ENCODE measurements at regions not wholly inside any gene's neighbourhood (a gene's known extent, or its start where the extent isn't known, plus 50 kb on each side); places are given as distances from the start of the nearest gene placed in this dataset.
A peak's percentile ranks its signal among the peaks of the same experiment; 100 is the strongest.
"Not testable (repeated sequence)": the region's sequence is repeated elsewhere in the genome, so short reads cannot be mapped to it uniquely, and the experiment has no call there.

DNA sequence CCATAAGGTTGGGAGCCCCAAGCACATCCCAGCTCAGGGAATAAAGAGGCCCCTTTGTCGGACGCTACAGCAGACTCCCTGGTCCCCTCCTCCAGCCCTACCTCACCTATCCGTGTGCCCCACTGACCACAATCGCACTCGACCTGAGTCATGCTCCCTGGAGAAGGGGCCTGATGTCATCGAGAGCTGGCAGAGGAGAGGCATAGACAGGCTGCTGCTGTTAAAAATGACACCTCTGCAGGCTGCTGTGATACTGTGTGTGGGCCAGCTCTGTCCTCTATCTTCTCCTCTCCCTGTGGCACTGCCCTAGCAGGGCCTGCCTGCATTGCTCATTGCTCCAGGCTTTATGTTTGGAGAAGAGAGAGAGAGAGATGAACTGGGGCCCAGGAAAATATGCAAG is 123.4 kb upstream of the SYT13 start:
- DNase-seq (ENCODE audit: low read depth) = no peak

GRCh38 chr11:45407226-45407625 is 121.1 kb upstream of the SYT13 start:
- DNase-seq (ENCODE audit: low read depth) = no peak

GRCh38 chr11:45405916-45406670 is 120.0 kb upstream of the SYT13 start:
- peak; percentile 10 for DNase-seq (ENCODE audit: low read depth)

DNA sequence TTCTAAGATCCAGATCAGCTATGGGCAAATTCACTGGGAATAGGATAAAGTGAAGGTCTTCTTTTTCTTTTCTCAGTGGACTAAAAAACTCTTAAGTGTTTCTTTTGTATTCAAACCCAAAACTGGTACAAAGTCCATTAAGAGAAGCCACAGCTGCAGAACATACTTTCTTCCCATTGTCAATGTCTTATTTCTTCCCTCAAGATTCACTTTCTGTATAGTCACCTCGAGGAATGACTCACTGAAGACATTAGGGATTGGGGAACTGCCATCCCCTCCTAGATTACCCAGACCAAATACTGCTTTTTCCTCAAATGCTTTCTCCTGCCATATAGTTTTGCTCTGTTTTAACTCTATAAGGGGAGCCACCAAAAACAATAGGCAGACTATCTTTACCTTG is 117.4 kb upstream of the SYT13 start:
- DNase-seq (ENCODE audit: low read depth) = peak; percentile 32

DNA sequence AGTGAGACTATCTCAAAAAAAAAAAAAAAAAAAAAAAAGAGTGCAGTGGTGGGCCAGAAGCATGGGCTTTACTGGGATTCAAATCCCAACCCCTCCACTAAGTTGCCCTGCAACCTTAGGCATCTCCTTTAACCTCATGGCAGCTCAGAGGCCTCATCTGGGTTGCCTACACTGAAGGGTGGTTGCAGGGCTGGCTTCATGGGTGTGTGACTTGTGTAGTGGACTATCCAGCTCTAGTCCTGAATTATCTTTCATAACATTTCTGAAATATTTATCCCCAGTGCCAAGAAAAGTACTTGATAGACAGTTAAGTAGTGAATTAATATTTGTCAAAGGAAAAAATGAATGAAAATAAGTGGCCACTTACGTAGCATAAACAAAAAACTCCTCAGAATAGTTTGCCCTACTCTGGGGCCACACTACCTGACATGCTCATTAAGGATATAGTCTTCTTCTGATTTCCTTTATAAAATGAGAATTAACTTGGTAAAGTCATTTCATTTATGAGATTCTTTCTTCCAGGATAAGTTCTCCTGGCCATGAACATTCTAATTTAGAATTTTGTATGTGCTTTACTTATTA is 116.0 kb upstream of the SYT13 start:
- no peak for DNase-seq (ENCODE audit: low read depth)

GRCh38 chr11:45400591-45400990 is 114.5 kb upstream of the SYT13 start:
- peak; percentile 82 for DNase-seq (ENCODE audit: low read depth)

- DNase-seq (ENCODE audit: low read depth) = no peak
Measured at GRCh38 chr11:45399166-45399565, 113.0 kb upstream of the SYT13 start.

- no peak for DNase-seq (ENCODE audit: low read depth)
Measured at GRCh38 chr11:45398325-45398724, 112.2 kb upstream of the SYT13 start.

- DNase-seq (ENCODE audit: low read depth) = no peak
Measured at GRCh38 chr11:45396394-45396793, 110.3 kb upstream of the SYT13 start.

- DNase-seq (ENCODE audit: low read depth) = no peak
Measured at GRCh38 chr11:45395947-45396346, 109.8 kb upstream of the SYT13 start.

GRCh38 chr11:45395421-45395820 is 109.3 kb upstream of the SYT13 start:
- no peak for DNase-seq (ENCODE audit: low read depth)

- DNase-seq (ENCODE audit: low read depth) = no peak
Measured at GRCh38 chr11:45394294-45395085, 108.3 kb upstream of the SYT13 start.

DNA sequence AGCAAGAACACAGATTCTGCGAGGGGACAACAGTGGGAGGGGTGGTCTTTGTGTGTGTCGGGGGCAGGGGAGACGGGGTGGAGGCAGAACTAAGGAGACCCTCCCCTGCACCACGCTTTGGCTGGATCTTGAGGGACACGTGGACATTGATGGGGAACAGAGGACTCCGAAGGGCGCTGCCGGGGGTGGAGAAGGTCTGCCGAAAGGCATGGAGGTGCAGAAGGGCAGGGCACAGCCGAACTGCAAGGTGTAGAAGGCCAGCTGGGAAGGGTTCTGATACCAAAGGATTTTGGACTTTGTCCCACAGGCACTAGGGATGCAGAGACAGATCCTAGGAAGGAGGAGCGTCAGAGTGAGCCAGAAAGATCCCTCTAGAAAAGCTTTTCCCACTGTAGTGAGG is 107.7 kb upstream of the SYT13 start:
- DNase-seq (ENCODE audit: low read depth) = no peak

GRCh38 chr11:45393334-45393733 is 107.2 kb upstream of the SYT13 start:
- no peak for DNase-seq (ENCODE audit: low read depth)

DNA sequence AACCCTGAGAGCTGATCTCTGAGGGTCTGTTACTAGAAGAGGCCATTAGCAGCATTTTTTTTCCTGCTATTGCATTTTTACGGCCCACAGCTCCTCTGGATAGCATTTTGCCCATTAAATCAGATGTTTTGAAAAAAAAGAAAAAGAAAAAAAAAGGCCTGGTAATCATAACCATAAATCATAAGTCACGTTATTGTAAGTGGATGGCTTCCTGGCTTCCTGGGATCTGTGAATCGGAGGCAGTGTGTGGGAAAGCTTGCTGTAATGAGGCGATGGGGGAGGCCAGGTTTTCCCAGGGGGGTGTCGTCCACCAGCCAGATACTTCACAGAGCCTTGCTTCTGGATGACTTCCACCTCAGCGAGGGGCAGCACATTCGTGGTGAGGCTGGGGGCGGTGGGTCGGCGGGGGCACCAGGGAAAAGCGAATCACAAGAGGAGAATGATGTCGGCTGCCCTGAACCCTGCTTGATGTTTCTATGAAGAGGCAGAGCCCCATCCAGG is 106.5 kb upstream of the SYT13 start:
- no peak for DNase-seq (ENCODE audit: low read depth)

- no peak for DNase-seq (ENCODE audit: low read depth)
Measured at GRCh38 chr11:45392154-45392553, 106.0 kb upstream of the SYT13 start.

DNA sequence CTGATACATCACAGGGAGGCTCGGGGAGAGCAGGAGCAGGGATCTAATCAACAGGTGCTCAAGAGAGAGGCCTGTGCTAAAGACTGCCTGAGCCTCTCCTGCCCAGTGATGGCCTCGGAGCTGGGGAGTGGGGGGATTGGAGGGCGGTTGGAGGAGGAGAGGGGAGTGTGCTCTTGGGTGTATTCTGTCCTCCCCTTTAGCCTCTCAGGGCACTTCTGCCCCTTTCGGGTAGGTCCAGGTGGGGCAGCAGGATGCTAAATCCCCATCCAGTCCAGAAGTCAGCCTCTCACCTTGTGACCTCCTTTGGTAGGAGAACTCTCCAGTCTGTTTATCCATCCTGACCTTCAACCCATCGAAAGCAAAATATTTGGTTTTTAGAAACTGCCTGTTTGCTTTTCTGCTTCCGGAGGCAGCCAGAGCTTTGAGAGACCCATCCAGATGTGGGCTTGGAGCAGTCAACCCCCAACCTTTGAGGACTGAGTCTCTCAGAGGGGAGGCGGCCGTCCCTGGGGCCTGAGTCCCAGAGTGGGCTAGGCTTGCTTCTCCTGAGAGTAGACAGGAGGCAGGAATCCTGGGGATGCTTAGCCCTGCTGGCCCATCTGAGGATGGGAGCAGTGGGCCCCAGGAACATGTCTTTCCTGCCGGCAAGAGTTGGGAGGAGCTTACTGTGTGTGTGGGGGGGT is 105.2 kb upstream of the SYT13 start:
- no peak for DNase-seq (ENCODE audit: low read depth)

DNA sequence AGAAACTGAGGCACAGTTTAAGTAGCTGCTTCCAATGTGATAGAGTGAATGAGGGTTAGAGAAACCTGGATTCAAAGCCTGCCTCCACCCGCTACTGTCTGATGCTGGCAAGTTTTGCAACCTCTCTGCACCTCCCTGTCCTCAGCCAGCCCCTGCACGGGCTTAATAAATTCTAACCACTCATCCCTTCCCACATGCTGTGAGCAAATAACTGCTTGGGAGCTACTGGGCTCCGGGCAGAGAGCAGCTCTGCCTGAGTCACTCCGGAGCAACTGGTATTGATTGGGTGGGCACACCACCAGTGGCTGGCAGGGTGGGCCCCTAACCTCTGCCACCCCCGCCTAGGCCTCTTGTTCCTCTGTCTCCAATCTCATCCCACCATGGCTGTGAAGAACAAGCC is 104.3 kb upstream of the SYT13 start:
- no peak for DNase-seq (ENCODE audit: low read depth)

GRCh38 chr11:45388472-45388871 is 102.3 kb upstream of the SYT13 start:
- DNase-seq (ENCODE audit: low read depth) = no peak

- DNase-seq (ENCODE audit: low read depth) = not testable (repeated sequence)
Measured at GRCh38 chr11:45387885-45388284, 101.7 kb upstream of the SYT13 start.

- no peak for DNase-seq (ENCODE audit: low read depth)
Measured at GRCh38 chr11:45386972-45387371, 100.8 kb upstream of the SYT13 start.

GRCh38 chr11:45385844-45386243 is 99.7 kb upstream of the SYT13 start:
- DNase-seq (ENCODE audit: low read depth) = no peak

Data from EH (cell line).